PC-3 (cell line): ENCODE measurements at regions not wholly inside any gene's neighbourhood (a gene's known extent, or its start where the extent isn't known, plus 50 kb on each side); places are given as distances from the start of the nearest gene placed in this dataset.

Experiments used
- ATAC-seq: fragments of 200-7000 bp; cut with Tn5 transposase; 2 replicates; pipeline ENCODE4 v1.9.1; 2020; ENCODE audit warnings: mild to moderate bottlenecking, moderate library complexity
- BruUV-seq: library from RNA; stranded (reverse); fragments of 400-500 nt; replicated peaks from 2 replicates; lab custom pipeline; 2021; lab: Mats Ljungman, UMichigan
- CTCF ChIA-PET: fragments of 300-600 bp; sonication (Branson Sonifier 250); formaldehyde crosslinking; loops from one replicate; lab custom pipeline; 2022; ENCODE audit warnings: antibody characterized with exemption; lab: Charles Lee
- POLR2A ChIA-PET: fragments of 300-600 bp; sonication (Branson Sonifier 250); formaldehyde crosslinking; loops from one replicate; lab custom pipeline; 2022; ENCODE audit warnings: antibody characterized with exemption; ENCODE audit not compliant: unreplicated experiment; lab: Charles Lee
- DNase-seq: peaks from one replicate; pipeline ENCODE4 v3.0.0-alpha.2; 2015
- H2AFZ ChIP-seq: fragments of 300-600 bp; sonication (generic); 2 replicates; pipeline ENCODE4 v1.6.0; 2016; ENCODE audit warnings: antibody characterized with exemption, low read length
- H3F3A ChIP-seq: fragments of 300-600 bp; sonication (generic); one replicate; pipeline ENCODE4 v1.6.0; 2017; ENCODE audit warnings: antibody characterized with exemption, low read length, control low read depth, mild to moderate bottlenecking; ENCODE audit not compliant: unreplicated experiment
- H3K27ac ChIP-seq: fragments of 300-600 bp; sonication (generic); 2 replicates; pipeline ENCODE4 v1.5.1; 2016; ENCODE audit warnings: mild to moderate bottlenecking, low read length
- H3K27me3 ChIP-seq: fragments of 300-600 bp; sonication (generic); 2 replicates; pipeline ENCODE4 v1.6.1; 2016; ENCODE audit warnings: low read length, mixed read lengths
- H3K36me3 ChIP-seq: fragments of 300-600 bp; sonication (generic); 2 replicates; pipeline ENCODE4 v1.6.1; 2016; ENCODE audit warnings: low read depth, mixed run types, low read length, mixed read lengths
- H3K4me1 ChIP-seq: fragments of 300-600 bp; sonication (generic); 2 replicates; pipeline ENCODE4 v1.5.1; 2016; ENCODE audit warnings: low read length; ENCODE audit not compliant: insufficient read depth
- H3K4me2 ChIP-seq: fragments of 300-600 bp; sonication (generic); 2 replicates; pipeline ENCODE4 v1.6.0; 2016; ENCODE audit warnings: low read length
- H3K4me3 ChIP-seq: fragments of 300-600 bp; sonication (generic); 2 replicates; pipeline ENCODE4 v1.5.1; 2016; ENCODE audit warnings: mild to moderate bottlenecking, low read length, mixed read lengths
- H3K79me2 ChIP-seq: fragments of 300-600 bp; sonication (generic); 2 replicates; pipeline ENCODE4 v1.6.1; 2017; ENCODE audit warnings: low read length, mixed read lengths
- H3K9ac ChIP-seq: fragments of 300-600 bp; sonication (generic); 2 replicates; pipeline ENCODE4 v1.6.0; 2016; ENCODE audit warnings: mild to moderate bottlenecking, low read length
- H3K9me2 ChIP-seq: fragments of 300-600 bp; sonication (generic); replicated peaks from 2 replicates; pipeline ENCODE4 v1.6.1; 2016; ENCODE audit warnings: mixed run types, low read length, mixed read lengths
- H3K9me3 ChIP-seq: fragments of 300-600 bp; sonication (generic); 2 replicates; pipeline ENCODE4 v1.6.1; 2016; ENCODE audit warnings: low read length, mixed read lengths
- H4K20me1 ChIP-seq: fragments of 300-600 bp; sonication (generic); 2 replicates; pipeline ENCODE4 v1.6.1; 2016; ENCODE audit warnings: low read length, mixed read lengths
- CTCF ChIP-seq: fragments of 300-600 bp; sonication (generic); conservative IDR thresholded peaks from 2 replicates; pipeline ENCODE4 v1.5.1; 2017; ENCODE audit warnings: antibody characterized with exemption, low read depth, mild to moderate bottlenecking, low read length
- EZH2 ChIP-seq: fragments of 300-600 bp; sonication (generic); IDR thresholded peaks from one replicate; pipeline ENCODE4 v1.6.1; 2017; ENCODE audit warnings: antibody characterized with exemption, mild to moderate bottlenecking, low read length; ENCODE audit not compliant: unreplicated experiment
- EZH2phosphoT487 ChIP-seq: fragments of 300-600 bp; sonication (generic); IDR thresholded peaks from 2 replicates; pipeline ENCODE4 v1.6.1; 2018; ENCODE audit warnings: mild to moderate bottlenecking, antibody characterized with exemption, low read length, borderline replicate concordance
- intact Hi-C: fragments of 100-400 bp; cut with micrococcal nuclease; formaldehyde crosslinking; loops from 2 replicates; pipeline ENCODE4 v1.9.0; 2023

GRCh38 chr4:187176261-187176910 lies 452.7 kb upstream of the FAT1 start:
- CTCF ChIA-PET: no interaction called here
- intact Hi-C loops: no loop called here
- no peaks in the 10 kb centered on the region for H3F3A ChIP-seq

GRCh38 chr4:187178084-187178483 lies 454.4 kb upstream of the FAT1 start:
- Histone ChIP-seq H3K4me1 (peaks cover 1% of the 10 kb centered on the region; the same call in 1 of the 2 replicates), H3K4me3 (no peak overlapping the region), H3K9me3 (no peaks in the 10 kb centered on the region), H3K36me3 (no peaks in the 10 kb centered on the region), H3K4me2 (no peak overlapping the region), H3K9me2 (no peaks in the 10 kb centered on the region), H3F3A (no peaks in the 10 kb centered on the region), H3K27ac (no peak overlapping the region), H3K79me2 (no peaks in the 10 kb centered on the region), H2AFZ (no peak overlapping the region), H3K9ac (no peak overlapping the region), H3K27me3 (no peaks in the 10 kb centered on the region), H4K20me1 (no peaks in the 10 kb centered on the region)
- intact Hi-C loops: no loop called here
- POLR2A ChIA-PET: no interaction called here
- no TSS peak for BruUV-seq
- CTCF ChIA-PET: no interaction called here
- DNase-seq (no peak), ATAC-seq (no peak)
- no peak for TF ChIP-seq EZH2
- TF ChIP-seq EZH2phosphoT487: no peak
- TF ChIP-seq CTCF: no peak

More at GRCh38 chr4:187176261-187176910, 452.7 kb upstream of the FAT1 start:
- H3K27ac ChIP-seq: no peak overlapping the region
- no peak overlapping the region for H2AFZ ChIP-seq
- H3K27me3 ChIP-seq: no peaks in the 10 kb centered on the region
- peaks cover 12% of the 10 kb centered on the region for H3K4me1 ChIP-seq
- no peak overlapping the region for H3K4me3 ChIP-seq
- BruUV-seq: no TSS peak
- no peak for TF ChIP-seq CTCF
- TF ChIP-seq EZH2phosphoT487: no peak
- TF ChIP-seq EZH2: no peak
- no peaks in the 10 kb centered on the region for H3K9me2 ChIP-seq
- H3K4me2 ChIP-seq: no peak overlapping the region
- H4K20me1 ChIP-seq: no peaks in the 10 kb centered on the region
- H3K9me3 ChIP-seq: no peaks in the 10 kb centered on the region
- no peak for DNase-seq
- POLR2A ChIA-PET: no interaction called here
- no peaks in the 10 kb centered on the region for H3K79me2 ChIP-seq
- no peak for ATAC-seq
- H3K36me3 ChIP-seq: no peaks in the 10 kb centered on the region
- no peak overlapping the region for H3K9ac ChIP-seq

- Histone ChIP-seq H3K9ac (no peak overlapping the region), H4K20me1 (no peaks in the 10 kb centered on the region), H3F3A (no peaks in the 10 kb centered on the region), H3K36me3 (no peaks in the 10 kb centered on the region), H2AFZ (no peak overlapping the region), H3K9me2 (no peaks in the 10 kb centered on the region), H3K27me3 (no peaks in the 10 kb centered on the region), H3K79me2 (no peaks in the 10 kb centered on the region), H3K9me3 (no peaks in the 10 kb centered on the region), H3K4me1 (peaks cover 4% of the 10 kb centered on the region; the same call in 1 of the 2 replicates), H3K4me2 (no peak overlapping the region), H3K27ac (no peak overlapping the region), H3K4me3 (no peak overlapping the region)
- TF ChIP-seq EZH2 (no peak), EZH2phosphoT487 (no peak), CTCF (no peak)
- no peak for DNase-seq
- CTCF ChIA-PET: no interaction called here
- POLR2A ChIA-PET: no interaction called here
- no TSS peak for BruUV-seq
- ATAC-seq: no peak
- intact Hi-C loops: no loop called here
These were observed 454.9 kb upstream of the FAT1 start for GRCh38 chr4:187178587-187178986.
